ENCODE measurements at regions not wholly inside any gene's neighbourhood (a gene's known extent, or its start where the extent isn't known, plus 50 kb on each side); places are given as distances from the start of the nearest gene placed in this dataset.
"Not testable (repeated sequence)": the region's sequence is repeated elsewhere in the genome, so short reads cannot be mapped to it uniquely, and the experiment has no call there.

DNA sequence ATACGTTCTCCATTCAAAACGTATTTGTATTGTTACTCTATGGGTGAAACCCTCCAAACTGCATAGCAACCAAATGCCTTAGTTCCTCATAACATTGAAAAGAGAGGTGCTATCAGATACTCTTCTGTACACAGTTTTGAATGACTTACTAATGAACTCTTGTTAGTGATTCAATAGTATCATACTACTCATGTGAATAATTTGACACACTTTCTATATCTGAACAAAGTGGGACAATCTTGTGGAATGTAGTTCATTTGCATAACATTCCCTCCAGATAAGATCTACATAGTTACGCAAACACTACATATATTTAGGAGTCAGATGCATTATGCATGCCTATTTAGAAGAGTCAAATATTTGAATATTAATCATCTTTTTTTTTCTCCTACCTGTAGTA is 232.0 kb upstream of the NRXN1 start:
- Mint-ChIP-seq H3K4me3 (no peak overlapping the region), H3K27ac (no peak overlapping the region), H3K9me3 (peaks cover 10% of the 10 kb centered on the region), H3K36me3 (ENCODE audit: low read depth) (no peaks in the 10 kb centered on the region), H3K4me1 (ENCODE audit: low read depth) (no peaks in the 10 kb centered on the region), H3K27me3 (no peaks in the 10 kb centered on the region)
- no peak for DNase-seq

DNA sequence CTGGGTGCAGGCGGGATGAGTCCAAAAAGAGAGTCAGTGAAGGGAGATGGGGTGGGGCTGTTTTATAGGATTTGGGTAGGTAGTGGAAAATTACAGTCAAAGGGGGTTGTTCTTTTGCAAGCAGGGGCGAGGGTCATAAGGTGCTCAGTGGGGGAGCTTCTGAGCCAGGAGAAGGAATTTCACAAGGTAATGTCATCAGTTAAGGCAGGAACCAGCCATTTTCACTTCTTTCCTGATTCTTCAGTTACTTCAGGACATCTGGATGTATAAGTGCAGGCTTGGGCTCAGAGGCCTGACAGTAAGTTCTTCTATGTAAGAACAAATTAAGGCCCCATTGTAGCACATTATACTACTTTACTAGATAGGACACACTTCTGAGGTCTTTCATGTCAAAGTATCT is 231.2 kb upstream of the NRXN1 start:
- H3K4me3 Mint-ChIP-seq; H3K4me1 Mint-ChIP-seq (ENCODE audit: low read depth); H3K9me3 Mint-ChIP-seq; H3K27me3 Mint-ChIP-seq; H3K36me3 Mint-ChIP-seq (ENCODE audit: low read depth); DNase-seq; H3K27ac Mint-ChIP-seq: not testable (repeated sequence)

DNA sequence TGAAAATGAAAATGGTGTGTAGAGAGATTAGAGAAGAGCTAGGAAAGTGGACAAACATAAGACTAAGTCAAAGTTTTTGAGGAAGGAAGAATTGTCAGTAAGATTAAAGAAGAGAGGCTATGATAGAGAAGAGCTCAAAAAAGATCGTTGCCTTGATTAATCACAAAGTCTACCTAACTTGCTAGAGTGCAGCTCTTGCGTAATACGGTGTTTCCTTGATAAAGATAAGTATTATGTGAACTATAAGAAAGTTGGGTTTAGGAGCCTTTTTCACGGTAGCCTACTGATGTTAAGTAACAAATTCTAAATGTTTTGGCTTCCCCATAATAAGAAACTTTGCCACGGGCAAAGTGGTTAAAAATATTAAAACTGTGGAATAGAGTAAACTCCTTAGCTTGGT is 226.4 kb upstream of the NRXN1 start:
- no peak for DNase-seq
- Mint-ChIP-seq H3K27ac (no peak overlapping the region), H3K9me3 (peaks cover 8% of the 10 kb centered on the region), H3K36me3 (ENCODE audit: low read depth) (no peaks in the 10 kb centered on the region), H3K27me3 (no peaks in the 10 kb centered on the region), H3K4me1 (ENCODE audit: low read depth) (no peaks in the 10 kb centered on the region), H3K4me3 (no peak overlapping the region)

DNA sequence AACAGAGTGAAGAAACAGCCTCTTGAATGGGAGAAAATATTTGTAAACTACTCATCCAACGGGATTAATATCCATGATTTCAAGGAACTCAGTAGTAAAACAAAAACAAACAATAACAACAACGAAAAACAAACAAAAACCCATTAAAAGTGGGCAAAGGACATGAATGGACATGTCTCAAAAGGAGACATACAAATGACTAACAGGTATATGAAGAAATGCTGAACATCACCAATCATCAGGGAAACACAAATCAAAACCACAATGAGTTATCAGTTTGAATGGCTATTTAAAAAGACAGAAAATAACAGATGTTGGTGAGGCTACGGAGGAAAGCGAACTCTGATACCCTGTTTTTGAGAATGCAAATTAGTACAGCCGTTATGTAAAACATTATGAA is 224.8 kb upstream of the NRXN1 start:
- H3K27me3 Mint-ChIP-seq = no peaks in the 10 kb centered on the region
- H3K4me3 Mint-ChIP-seq = no peak overlapping the region
- no peaks in the 10 kb centered on the region for H3K36me3 Mint-ChIP-seq (ENCODE audit: low read depth)
- peaks cover 12% of the 10 kb centered on the region for H3K9me3 Mint-ChIP-seq
- no peak overlapping the region for H3K27ac Mint-ChIP-seq
- H3K4me1 Mint-ChIP-seq (ENCODE audit: low read depth) = no peaks in the 10 kb centered on the region
- no peak for DNase-seq

DNA sequence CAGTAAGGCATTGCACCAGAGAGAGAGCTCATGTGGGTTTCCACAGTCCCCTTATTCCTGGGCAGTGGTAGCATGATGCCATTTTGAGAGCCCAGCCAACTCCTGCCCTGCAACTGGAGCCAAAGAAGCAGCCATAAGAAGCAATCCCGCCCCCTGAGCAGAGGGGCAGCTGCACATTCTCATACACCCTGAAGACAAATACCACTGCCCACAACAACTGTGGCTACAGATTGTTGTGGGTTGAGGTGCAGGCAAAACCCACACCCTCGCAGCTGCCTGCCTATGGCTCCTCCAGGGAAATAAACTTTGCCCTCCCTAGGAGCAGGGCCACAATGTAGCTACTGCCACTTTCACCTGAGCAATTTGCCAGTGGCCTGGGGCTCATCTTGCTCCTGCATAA is 219.4 kb upstream of the NRXN1 start:
- Mint-ChIP-seq H3K4me1 (ENCODE audit: low read depth) (no peaks in the 10 kb centered on the region), H3K27me3 (no peaks in the 10 kb centered on the region), H3K36me3 (ENCODE audit: low read depth) (no peaks in the 10 kb centered on the region), H3K4me3 (no peak overlapping the region), H3K9me3 (peaks cover 10% of the 10 kb centered on the region), H3K27ac (no peak overlapping the region)
- no peak for DNase-seq

DNA sequence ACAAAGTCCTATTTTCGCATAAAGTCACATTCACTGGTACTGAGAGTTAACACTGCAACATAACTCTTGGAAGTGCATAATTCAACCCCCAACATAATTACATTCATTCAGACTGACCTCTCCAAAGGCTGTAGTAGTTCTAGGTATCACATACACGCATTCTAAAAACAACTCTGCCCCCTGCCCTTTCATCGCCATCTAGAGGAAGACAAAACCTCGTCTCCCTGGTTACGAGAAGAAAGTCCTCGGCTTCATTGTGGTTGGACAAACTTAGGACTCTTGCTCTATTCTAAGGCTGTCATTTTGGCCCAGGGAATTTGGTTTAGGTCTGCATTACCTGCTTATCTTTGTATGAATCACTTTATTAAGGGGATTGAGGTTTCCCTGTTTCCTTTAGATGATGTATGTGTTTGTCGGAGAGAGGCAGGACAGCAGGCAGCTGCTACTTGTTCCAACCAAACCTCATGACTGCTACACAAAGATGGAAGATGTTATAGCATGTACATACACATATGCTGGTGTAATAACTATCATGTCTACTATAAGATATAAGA is 215.4 kb upstream of the NRXN1 start:
- no peak for DNase-seq
- Mint-ChIP-seq H3K36me3 (ENCODE audit: low read depth) (no peaks in the 10 kb centered on the region), H3K4me1 (ENCODE audit: low read depth) (no peaks in the 10 kb centered on the region), H3K4me3 (no peak overlapping the region), H3K27me3 (no peaks in the 10 kb centered on the region), H3K9me3 (peaks cover 3% of the 10 kb centered on the region), H3K27ac (no peak overlapping the region)

DNA sequence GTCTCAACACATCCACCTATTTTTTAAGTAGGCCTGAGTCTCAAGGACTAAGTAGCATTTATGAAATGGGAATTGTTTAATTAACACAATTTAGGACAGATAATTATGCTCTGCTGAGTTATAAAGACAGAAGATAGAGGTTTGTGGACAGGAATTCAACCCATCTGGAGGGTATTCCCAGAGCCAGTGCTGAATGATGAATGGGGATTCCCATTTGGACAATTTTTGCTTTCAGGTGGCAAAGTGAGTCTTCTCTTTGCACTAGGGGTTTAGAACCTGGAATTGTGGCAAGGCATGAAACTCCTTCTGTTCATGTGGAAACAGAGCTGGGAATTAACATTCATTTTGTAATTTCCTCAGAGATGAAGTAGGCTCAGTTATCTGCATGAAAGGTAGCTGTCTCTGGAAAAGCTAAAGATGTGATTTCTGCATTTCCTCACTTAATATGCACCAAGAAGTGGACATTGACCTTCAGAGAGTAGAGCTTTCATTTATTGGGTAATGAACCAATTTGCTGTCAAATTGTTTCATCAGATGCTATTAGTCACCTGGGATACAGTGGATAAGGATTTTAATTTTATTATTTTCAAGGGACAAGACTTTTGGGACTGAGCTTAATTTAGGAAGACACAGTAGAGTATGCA is 212.1 kb upstream of the NRXN1 start:
- Mint-ChIP-seq H3K4me1 (ENCODE audit: low read depth) (no peaks in the 10 kb centered on the region), H3K9me3 (no peaks in the 10 kb centered on the region), H3K36me3 (ENCODE audit: low read depth) (no peaks in the 10 kb centered on the region), H3K27me3 (no peaks in the 10 kb centered on the region), H3K27ac (no peak overlapping the region), H3K4me3 (no peak overlapping the region)
- no peak for DNase-seq

DNA sequence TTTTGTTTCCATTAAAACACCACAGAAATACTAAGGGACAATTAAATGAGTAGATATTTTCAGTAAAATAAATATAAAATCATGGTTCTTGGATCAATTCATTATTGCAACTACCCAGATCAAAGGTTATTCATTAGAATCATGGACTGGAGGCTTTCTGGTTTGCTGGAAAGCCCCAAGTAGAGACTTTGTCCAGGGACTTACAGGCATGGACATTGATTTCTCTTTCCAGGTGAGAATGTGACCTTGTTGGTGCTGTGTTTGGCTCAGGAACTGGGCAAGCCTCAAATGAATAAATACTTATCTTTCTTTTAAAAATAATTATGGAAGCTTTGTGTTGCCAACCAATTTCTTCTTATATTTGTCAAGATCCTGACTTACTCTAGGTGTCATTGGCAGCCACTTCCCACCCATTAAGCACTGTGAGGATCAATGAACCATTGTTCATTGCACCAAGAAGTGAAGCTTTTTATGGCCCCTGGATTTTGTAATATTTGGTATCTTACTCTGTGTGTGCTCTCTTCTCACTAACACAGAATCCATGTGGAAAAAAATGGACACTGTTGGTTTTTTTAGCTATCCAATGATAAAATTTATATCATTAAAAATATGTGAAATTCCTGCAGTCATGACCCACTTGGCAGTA is 205.8 kb upstream of the NRXN1 start:
- no peaks in the 10 kb centered on the region for H3K36me3 Mint-ChIP-seq (ENCODE audit: low read depth)
- H3K4me1 Mint-ChIP-seq (ENCODE audit: low read depth) = no peaks in the 10 kb centered on the region
- H3K27ac Mint-ChIP-seq = no peak overlapping the region
- DNase-seq = no peak
- H3K27me3 Mint-ChIP-seq = no peaks in the 10 kb centered on the region
- H3K4me3 Mint-ChIP-seq = no peak overlapping the region
- H3K9me3 Mint-ChIP-seq = peaks cover 15% of the 10 kb centered on the region

DNA sequence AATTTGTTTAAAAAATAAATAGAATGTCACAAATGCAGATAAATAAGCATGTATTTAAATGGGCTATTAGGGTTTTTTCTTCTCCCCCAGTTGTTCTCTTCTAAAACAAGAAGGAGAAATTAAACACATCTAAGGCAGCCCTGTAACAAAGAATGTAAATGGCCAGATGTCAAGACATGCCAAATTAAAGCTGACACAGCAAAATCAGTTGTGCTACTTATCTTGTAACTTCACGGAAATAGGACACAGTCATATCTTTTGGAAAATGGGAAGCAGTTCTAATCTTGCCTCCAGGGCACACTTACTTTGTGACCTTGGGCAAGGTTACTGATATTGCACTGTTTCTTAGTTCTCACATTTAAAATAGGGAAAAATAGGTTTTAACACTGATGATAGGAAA is 200.1 kb upstream of the NRXN1 start:
- H3K4me3 Mint-ChIP-seq = no peak overlapping the region
- no peak overlapping the region for H3K27ac Mint-ChIP-seq
- H3K4me1 Mint-ChIP-seq (ENCODE audit: low read depth) = no peaks in the 10 kb centered on the region
- H3K9me3 Mint-ChIP-seq = peaks cover 33% of the 10 kb centered on the region
- no peak for DNase-seq
- H3K27me3 Mint-ChIP-seq = no peaks in the 10 kb centered on the region
- no peaks in the 10 kb centered on the region for H3K36me3 Mint-ChIP-seq (ENCODE audit: low read depth)

DNA sequence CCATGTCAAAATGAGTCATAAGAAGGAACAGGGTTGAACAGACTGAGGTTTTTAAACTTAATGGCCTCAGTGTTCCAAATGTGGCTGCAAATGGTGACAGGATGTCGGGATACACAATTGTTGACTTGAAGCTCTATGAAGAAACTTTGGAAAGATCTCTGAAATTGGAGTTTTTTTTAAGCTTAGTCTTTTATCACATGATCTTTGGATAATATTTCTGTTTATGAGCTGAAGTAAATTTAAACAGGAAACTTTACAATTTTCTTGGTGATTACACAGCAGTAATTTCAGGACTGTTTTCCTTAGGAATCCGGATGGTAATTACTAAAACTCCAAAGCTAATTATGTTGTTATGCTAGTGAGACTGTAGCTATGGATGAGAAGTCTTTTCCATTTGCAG is 199.1 kb upstream of the NRXN1 start:
- H3K4me1 Mint-ChIP-seq (ENCODE audit: low read depth) = no peaks in the 10 kb centered on the region
- no peaks in the 10 kb centered on the region for H3K27me3 Mint-ChIP-seq
- H3K27ac Mint-ChIP-seq = no peak overlapping the region
- no peaks in the 10 kb centered on the region for H3K36me3 Mint-ChIP-seq (ENCODE audit: low read depth)
- peaks cover 36% of the 10 kb centered on the region for H3K9me3 Mint-ChIP-seq
- no peak overlapping the region for H3K4me3 Mint-ChIP-seq
- no peak for DNase-seq

DNA sequence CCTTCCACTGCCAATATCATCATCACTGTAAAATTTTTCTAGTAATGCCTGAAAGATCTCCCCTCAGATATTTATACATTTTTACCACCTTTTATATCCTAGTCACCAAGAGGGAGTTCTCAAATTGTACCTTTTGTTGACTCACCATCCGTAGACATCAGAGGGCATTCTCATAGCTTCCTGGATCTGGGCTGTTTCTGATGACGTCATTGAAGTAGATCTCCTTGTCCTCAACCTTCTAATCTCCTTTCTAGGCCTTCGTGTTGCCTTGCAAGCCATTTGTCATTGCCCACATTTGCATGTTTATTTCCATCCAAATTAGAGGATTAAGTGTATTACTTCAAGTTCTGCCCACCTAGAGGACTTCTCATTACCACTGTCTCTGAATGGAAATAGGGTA is 193.4 kb upstream of the NRXN1 start:
- Mint-ChIP-seq H3K27ac (no peak overlapping the region), H3K4me1 (ENCODE audit: low read depth) (no peaks in the 10 kb centered on the region), H3K27me3 (no peaks in the 10 kb centered on the region), H3K4me3 (no peak overlapping the region), H3K9me3 (peaks cover 34% of the 10 kb centered on the region), H3K36me3 (ENCODE audit: low read depth) (no peaks in the 10 kb centered on the region)
- no peak for DNase-seq

DNA sequence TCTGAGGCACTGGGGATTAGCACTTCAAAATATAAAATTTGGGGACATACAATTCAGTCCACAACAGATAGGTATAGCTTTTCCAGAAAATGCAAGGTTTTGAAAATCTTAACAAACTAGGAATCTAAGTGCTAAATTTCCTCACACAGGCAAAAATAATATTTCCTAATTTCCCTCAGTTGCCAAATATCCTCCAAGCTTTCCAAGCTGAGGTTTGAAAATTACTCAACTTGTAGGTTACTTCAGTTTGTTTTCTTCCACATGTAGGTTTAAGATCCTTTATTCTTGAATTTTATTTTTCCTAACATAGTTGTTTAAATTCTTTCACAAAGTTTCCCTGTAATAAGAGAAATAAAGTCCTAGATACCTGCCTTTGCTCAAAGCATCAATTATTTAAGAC is 192.9 kb upstream of the NRXN1 start:
- no peaks in the 10 kb centered on the region for H3K4me1 Mint-ChIP-seq (ENCODE audit: low read depth)
- no peak for DNase-seq

DNA sequence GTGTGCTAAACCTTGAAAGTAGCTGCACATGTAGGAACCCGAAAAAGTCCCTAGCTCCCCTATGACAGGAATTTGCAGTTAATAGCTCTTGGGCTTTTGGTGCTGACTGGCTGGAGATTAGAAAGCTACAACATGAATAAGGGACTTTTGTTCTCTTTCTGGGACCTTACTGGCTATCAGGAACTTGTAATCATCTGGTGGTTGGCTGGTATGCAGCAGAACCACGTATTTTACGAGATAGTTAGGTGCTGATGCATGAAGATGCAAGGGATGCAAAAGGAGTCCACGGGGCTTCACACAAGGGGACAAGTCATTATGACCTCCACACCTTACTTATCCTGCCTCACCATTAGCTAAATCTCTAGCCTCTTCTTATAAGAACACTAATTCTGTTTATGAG is 190.2 kb upstream of the NRXN1 start:
- Mint-ChIP-seq H3K27me3 (no peaks in the 10 kb centered on the region), H3K4me1 (ENCODE audit: low read depth) (no peaks in the 10 kb centered on the region), H3K36me3 (ENCODE audit: low read depth) (no peaks in the 10 kb centered on the region), H3K9me3 (peaks cover 21% of the 10 kb centered on the region), H3K4me3 (no peak overlapping the region), H3K27ac (no peak overlapping the region)
- no peak for DNase-seq

More for the DNA sequence above, 192.9 kb upstream of the NRXN1 start:
- Mint-ChIP-seq H3K36me3 (ENCODE audit: low read depth) (no peaks in the 10 kb centered on the region), H3K4me3 (no peak overlapping the region), H3K9me3 (peaks cover 34% of the 10 kb centered on the region), H3K27me3 (no peaks in the 10 kb centered on the region), H3K27ac (no peak overlapping the region)

DNA sequence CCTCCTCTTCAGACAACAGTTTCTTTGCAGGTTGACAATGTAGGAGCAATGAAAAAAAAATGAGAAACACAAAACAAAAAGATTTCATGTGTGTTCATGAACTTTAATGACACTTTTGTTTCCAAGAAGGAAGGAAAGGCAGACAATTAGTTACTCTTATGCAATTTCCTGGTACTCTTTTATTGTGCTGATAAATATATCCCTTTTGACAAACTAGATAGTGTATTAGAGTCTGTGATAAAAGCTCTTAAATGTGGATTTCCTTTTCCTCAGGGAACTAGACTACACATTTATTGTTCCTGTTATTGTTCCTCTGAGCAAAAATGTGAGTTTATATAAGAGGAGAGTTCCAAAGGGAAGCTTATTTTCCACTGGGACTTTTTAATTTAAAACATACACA is 188.7 kb upstream of the NRXN1 start:
- Mint-ChIP-seq H3K4me1 (ENCODE audit: low read depth) (no peaks in the 10 kb centered on the region), H3K27ac (no peak overlapping the region), H3K27me3 (no peaks in the 10 kb centered on the region), H3K9me3 (peaks cover 12% of the 10 kb centered on the region), H3K4me3 (no peak overlapping the region), H3K36me3 (ENCODE audit: low read depth) (no peaks in the 10 kb centered on the region)
- no peak for DNase-seq

DNA sequence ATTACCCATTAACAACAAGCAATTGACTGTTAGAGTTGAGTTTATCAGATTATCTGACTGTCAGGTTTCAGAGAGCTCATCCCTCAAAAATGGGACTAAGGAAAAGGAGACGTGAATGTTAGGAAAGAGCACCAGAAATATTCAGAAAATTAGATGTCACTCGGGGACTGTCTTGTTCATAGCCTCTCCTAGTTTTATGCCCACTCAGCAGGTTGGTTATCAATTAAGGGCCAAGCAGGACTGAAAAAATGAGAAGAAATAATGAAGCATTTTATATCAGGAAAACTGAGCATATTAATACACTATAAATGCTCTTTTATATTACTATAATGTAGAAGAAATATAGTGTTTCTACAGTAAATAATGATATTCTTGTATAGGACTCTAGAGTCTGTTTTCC is 188.1 kb upstream of the NRXN1 start:
- Mint-ChIP-seq H3K36me3 (ENCODE audit: low read depth) (no peaks in the 10 kb centered on the region), H3K4me3 (no peak overlapping the region), H3K27ac (no peak overlapping the region), H3K4me1 (ENCODE audit: low read depth) (no peaks in the 10 kb centered on the region), H3K9me3 (peaks cover 8% of the 10 kb centered on the region), H3K27me3 (no peaks in the 10 kb centered on the region)
- no peak for DNase-seq
